ENCODE measurements at regions not wholly inside any gene's neighbourhood (a gene's known extent, or its start where the extent isn't known, plus 50 kb on each side); places are given as distances from the start of the nearest gene placed in this dataset.

DNA sequence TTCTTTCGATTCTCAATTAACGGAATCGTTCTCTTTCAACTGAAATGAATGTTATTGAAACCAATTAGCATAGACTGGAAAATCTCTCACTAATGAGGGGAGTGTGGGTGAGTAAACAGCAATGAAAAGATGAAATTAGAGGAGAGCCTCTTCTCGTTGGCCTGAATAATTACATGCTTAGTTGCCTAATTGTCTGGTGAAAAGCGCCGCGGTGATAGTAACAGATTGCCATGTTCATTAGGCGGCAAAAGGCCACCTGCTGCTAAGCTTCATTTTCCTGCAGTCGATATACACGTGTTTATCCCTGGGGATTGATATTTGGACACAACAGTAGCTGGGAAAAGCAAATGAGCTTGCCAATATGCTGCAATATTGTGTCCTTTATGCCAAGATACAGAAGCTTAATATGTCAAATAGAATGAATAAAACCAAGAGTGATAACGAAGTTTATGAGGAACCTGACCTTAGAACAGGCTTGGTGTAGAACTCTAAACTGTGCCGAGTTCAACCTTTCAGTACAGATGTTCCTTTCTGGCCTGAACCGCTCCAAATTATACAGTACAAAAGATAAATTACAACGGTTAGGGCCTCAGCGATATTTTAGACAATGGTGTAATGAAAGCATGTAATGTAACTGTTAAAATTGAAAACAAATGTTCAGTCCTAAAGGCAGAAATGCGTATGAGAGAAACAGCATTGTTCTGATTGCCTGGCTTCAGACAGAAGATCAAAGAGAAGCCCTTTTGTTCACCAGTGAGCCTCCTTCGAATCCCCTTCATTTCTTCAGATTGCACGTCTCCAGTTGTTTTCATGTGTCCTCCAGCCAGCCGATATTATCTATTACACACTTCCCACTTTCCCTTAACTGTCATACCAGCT lies 185.2 kb downstream of the SHOX2 start:
- no peaks in the 10 kb centered on the region for H3K9me3 Mint-ChIP-seq
- H3K4me1 Mint-ChIP-seq, result no peaks in the 10 kb centered on the region
- H3K27me3 Mint-ChIP-seq (ENCODE audit: low read depth), result no peaks in the 10 kb centered on the region
- no peak for DNase-seq (ENCODE audit: low spot score in 2 of 2, unreplicated experiment in 2 of 2)
- H3K4me3 Mint-ChIP-seq, result no peak overlapping the region
- H3K36me3 Mint-ChIP-seq, result no peaks in the 10 kb centered on the region
- TF ChIP-seq CTCF (IDR thresholded peaks at IDR 0.05; ENCODE audit: unreplicated experiment), result no peak
- H3K27ac Mint-ChIP-seq, result no peak overlapping the region

DNA sequence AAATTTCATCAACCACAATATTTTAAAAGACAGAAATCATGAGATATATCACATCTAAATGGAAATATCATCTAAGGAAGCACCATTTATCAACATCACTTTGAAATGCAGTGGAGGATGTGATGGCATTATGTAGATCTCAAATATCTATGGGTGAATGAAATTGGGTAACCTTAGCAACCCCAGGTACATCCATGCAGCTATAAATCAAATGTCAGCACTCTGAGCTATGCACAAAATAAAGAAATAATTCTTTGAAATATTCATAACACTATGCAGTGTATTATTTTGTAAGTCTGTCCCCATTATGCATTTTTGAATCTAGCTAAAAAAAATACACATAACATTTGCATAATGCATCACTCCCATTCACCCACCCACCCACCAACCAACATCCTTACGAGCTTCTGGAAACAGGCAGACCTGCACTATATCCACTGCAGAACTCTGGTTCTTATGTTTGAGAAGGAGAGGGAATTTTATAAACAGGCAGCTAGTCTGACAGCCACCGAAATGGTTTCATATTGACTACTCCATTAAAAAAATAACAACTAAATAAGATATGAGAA lies 186.8 kb downstream of the SHOX2 start:
- DNase-seq (ENCODE audit: low spot score in 2 of 2, unreplicated experiment in 2 of 2), result no peak
- TF ChIP-seq CTCF (IDR thresholded peaks at IDR 0.05; ENCODE audit: unreplicated experiment), result no peak
- Mint-ChIP-seq H3K4me3 (no peak overlapping the region), H3K36me3 (no peaks in the 10 kb centered on the region), H3K27me3 (ENCODE audit: low read depth) (no peaks in the 10 kb centered on the region), H3K27ac (no peak overlapping the region), H3K4me1 (no peaks in the 10 kb centered on the region), H3K9me3 (no peaks in the 10 kb centered on the region)

GRCh38 chr3:157918402-157918801 lies 187.8 kb downstream of the SHOX2 start:
- Mint-ChIP-seq H3K4me1 (peaks cover 2% of the 10 kb centered on the region), H3K27ac (no peak overlapping the region), H3K9me3 (no peaks in the 10 kb centered on the region), H3K36me3 (no peaks in the 10 kb centered on the region), H3K27me3 (ENCODE audit: low read depth) (no peaks in the 10 kb centered on the region), H3K4me3 (no peak overlapping the region)
- no peak for TF ChIP-seq CTCF (IDR thresholded peaks at IDR 0.05; ENCODE audit: unreplicated experiment)
- no peak for DNase-seq (ENCODE audit: low spot score in 2 of 2, unreplicated experiment in 2 of 2)

DNA sequence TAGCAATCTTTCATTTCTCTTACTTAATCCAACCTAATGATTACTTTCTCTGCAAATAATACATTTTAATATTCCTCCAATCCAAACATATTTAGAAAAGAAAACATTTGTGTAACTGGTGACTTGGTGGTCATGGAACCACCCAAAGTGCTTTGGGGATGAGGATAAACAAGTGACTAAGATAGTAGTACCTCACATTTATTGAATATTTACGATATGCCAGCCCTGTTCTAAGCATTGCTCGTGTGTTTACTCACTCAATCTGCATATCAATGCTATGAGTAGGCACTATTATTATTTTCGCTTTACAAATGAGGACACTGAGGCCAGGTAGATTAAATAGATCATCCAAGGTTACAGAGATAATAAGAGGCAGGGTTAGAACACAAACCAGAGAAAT lies 189.5 kb downstream of the SHOX2 start:
- Mint-ChIP-seq H3K27ac (no peak overlapping the region), H3K27me3 (ENCODE audit: low read depth) (no peaks in the 10 kb centered on the region), H3K36me3 (no peaks in the 10 kb centered on the region), H3K4me3 (no peak overlapping the region), H3K4me1 (peaks cover 7% of the 10 kb centered on the region), H3K9me3 (no peaks in the 10 kb centered on the region)
- TF ChIP-seq CTCF (IDR thresholded peaks at IDR 0.05; ENCODE audit: unreplicated experiment), result no peak
- DNase-seq (ENCODE audit: low spot score in 2 of 2, unreplicated experiment in 2 of 2), result no peak

- DNase-seq (ENCODE audit: low spot score in 2 of 2, unreplicated experiment in 2 of 2), result no peak
- no peak for TF ChIP-seq CTCF (IDR thresholded peaks at IDR 0.05; ENCODE audit: unreplicated experiment)
- peaks cover 7% of the 10 kb centered on the region for H3K4me1 Mint-ChIP-seq
- H3K36me3 Mint-ChIP-seq, result no peaks in the 10 kb centered on the region
- no peak overlapping the region for H3K27ac Mint-ChIP-seq
- H3K27me3 Mint-ChIP-seq (ENCODE audit: low read depth), result peaks cover 13% of the 10 kb centered on the region
- no peaks in the 10 kb centered on the region for H3K9me3 Mint-ChIP-seq
- no peak overlapping the region for H3K4me3 Mint-ChIP-seq
These were observed 191.3 kb downstream of the SHOX2 start for GRCh38 chr3:157914882-157915281.

All from mesothelial cell of epicardium (in vitro differentiated cells).